ENCODE measurements at regions not wholly inside any gene's neighbourhood (a gene's known extent, or its start where the extent isn't known, plus 50 kb on each side); places are given as distances from the start of the nearest gene placed in this dataset.

GRCh38 chr4:149296503-149296902 is 519.1 kb downstream of the IQCM start:
- no peak for ATAC-seq

- no peak for ATAC-seq
Measured at GRCh38 chr4:149296084-149296483, 519.6 kb downstream of the IQCM start.

GRCh38 chr4:149294601-149295000 is 521.0 kb downstream of the IQCM start:
- no peak for ATAC-seq

- no peak for ATAC-seq
Measured at GRCh38 chr4:149293046-149293649, 522.5 kb downstream of the IQCM start.

GRCh38 chr4:149292425-149293007 is 523.1 kb downstream of the IQCM start:
- no peak for ATAC-seq

GRCh38 chr4:149291463-149291862 is 524.2 kb downstream of the IQCM start:
- ATAC-seq, result no peak

GRCh38 chr4:149280806-149281205 is 534.8 kb downstream of the IQCM start:
- ATAC-seq, result no peak

- ATAC-seq, result no peak
Measured at GRCh38 chr4:149279776-149280175, 535.9 kb downstream of the IQCM start.

GRCh38 chr4:149279331-149279730 is 536.3 kb downstream of the IQCM start:
- ATAC-seq, result no peak

GRCh38 chr4:149277705-149278104 is 537.9 kb downstream of the IQCM start:
- ATAC-seq, result no peak

GRCh38 chr4:149269835-149270234 is 545.8 kb downstream of the IQCM start:
- no peak for ATAC-seq

- no peak for ATAC-seq
Measured at GRCh38 chr4:149266301-149266700, 549.3 kb downstream of the IQCM start.

- ATAC-seq, result no peak
Measured at GRCh38 chr4:149265645-149266044, 550.0 kb downstream of the IQCM start.

GRCh38 chr4:149264093-149264733 is 551.4 kb downstream of the IQCM start:
- peak; percentile 66 for ATAC-seq

GRCh38 chr4:149248191-149248764 is 567.4 kb downstream of the IQCM start:
- no peak for ATAC-seq

- no peak for ATAC-seq
Measured at GRCh38 chr4:149247164-149247563, 568.5 kb downstream of the IQCM start.

- no peak for ATAC-seq
Measured at GRCh38 chr4:149245333-149245732, 570.3 kb downstream of the IQCM start.

GRCh38 chr4:149238097-149238496 is 577.5 kb downstream of the IQCM start:
- ATAC-seq, result no peak

- ATAC-seq, result no peak
Measured at GRCh38 chr4:149234798-149235197, 580.8 kb downstream of the IQCM start.

GRCh38 chr4:149223659-149224058 is 592.0 kb downstream of the IQCM start:
- no peak for ATAC-seq

GRCh38 chr4:149218672-149219071 is 597.0 kb downstream of the IQCM start:
- ATAC-seq, result no peak

- no peak for ATAC-seq
Measured at GRCh38 chr4:149214301-149214700, 601.3 kb downstream of the IQCM start.

GRCh38 chr4:149211876-149212275 is 603.8 kb downstream of the IQCM start:
- no peak for ATAC-seq

Measured in esophagus mucosa (tissue), 1 donor.